Testis (tissue), 2 donors: ENCODE measurements at regions not wholly inside any gene's neighbourhood (a gene's known extent, or its start where the extent isn't known, plus 50 kb on each side); places are given as distances from the start of the nearest gene placed in this dataset.

Experiments
- CTCF ChIP-seq, 3 experiments: fragments of 450-650 bp in 2 of 3; fragments of 200-600 bp in 1 of 3; sonication (generic) in 1 of 3; IDR thresholded peaks; one replicate each; pipeline ENCODE4 v1.5.1; 2016 to 2019; ENCODE audit warnings: antibody characterized with exemption in 3 of 3, mild to moderate bottlenecking in 2 of 3, moderate library complexity in 1 of 3
- POLR2A ChIP-seq: fragments of 450-650 bp; IDR thresholded peaks from one replicate; pipeline ENCODE4 v1.6.1; 2017; ENCODE audit warnings: antibody characterized with exemption, mild to moderate bottlenecking, moderate library complexity

- TF ChIP-seq CTCF (IDR thresholded peaks at IDR 0.05) (no peak), POLR2A (no peak)
Observed at GRCh38 chr7:32679192-32679591, 183.9 kb downstream of the AVL9 start.
